Lower leg skin (tissue), 4 donors: ENCODE measurements at regions not wholly inside any gene's neighbourhood (a gene's known extent, or its start where the extent isn't known, plus 50 kb on each side); places are given as distances from the start of the nearest gene placed in this dataset.
"Not testable (repeated sequence)": the region's sequence is repeated elsewhere in the genome, so short reads cannot be mapped to it uniquely, and the experiment has no call there.

Source experiments
- DNase-seq, 2 donors: peaks; one replicate each; pipeline ENCODE4 v3.0.0-alpha.2; 2019; ENCODE audit warnings: low spot score in 2 of 2
- H3K4me3 ChIP-seq: fragments of 200-600 bp; sonication (generic); 2 replicates; pipeline ENCODE4 v1.5.1; 2017; ENCODE audit warnings: mild to moderate bottlenecking, low read depth; ENCODE audit not compliant: poor library complexity, severe bottlenecking
- CTCF ChIP-seq, 3 donors: fragments of 450-650 bp; IDR thresholded peaks; one replicate each; pipeline ENCODE4 v1.5.1; 2016; ENCODE audit warnings: antibody characterized with exemption in 3 of 3, mild to moderate bottlenecking in 3 of 3, moderate library complexity in 2 of 3
- POLR2A ChIP-seq, 2 donors: fragments of 450-650 bp; IDR thresholded peaks; one replicate each; pipeline ENCODE4 v1.6.1; 2016 to 2017; ENCODE audit warnings: antibody characterized with exemption in 2 of 2, mild to moderate bottlenecking in 1 of 2, moderate library complexity in 1 of 2
- WGBS, 2 donors: methylation state at CpG; one replicate each; pipeline ENCODE4 v1.1.5; 2018; 5-methylcytosine and 5-hydroxymethylcytosine counted together
- intact Hi-C: fragments of 100-400 bp; cut with DNase I; formaldehyde crosslinking; loops from one replicate; pipeline ENCODE4 v1.15.0; 2023; ENCODE audit warnings: low total_unique reads

- intact Hi-C loops = no loop called here
- 63 to 69% methylated on average over 5 of the region's 5 CpGs for WGBS, 2 donors
Observed at GRCh38 chr13:18977857-18978256, 203.8 kb downstream of the TUBA3C start.

GRCh38 chr13:18971576-18972219 lies 209.9 kb downstream of the TUBA3C start:
- DNase-seq = no peak
- no peak for TF ChIP-seq POLR2A (IDR thresholded peaks at IDR 0.05)
- TF ChIP-seq CTCF (IDR thresholded peaks at IDR 0.05) = no peak
- intact Hi-C loops = no loop called here
- H3K4me3 ChIP-seq = no peak overlapping the region
- 70 to 75% methylated on average over 4 of the region's 4 CpGs for WGBS, 2 donors

More at GRCh38 chr13:18977857-18978256, 203.8 kb downstream of the TUBA3C start:
- no peak for TF ChIP-seq CTCF (IDR thresholded peaks at IDR 0.05)
- no peak for TF ChIP-seq POLR2A (IDR thresholded peaks at IDR 0.05)
- DNase-seq = no peak
- H3K4me3 ChIP-seq = no peak overlapping the region

- DNase-seq = no peak
- 78 to 80% methylated on average over 12 to 14 of the region's 14 CpGs for WGBS, 2 donors
- H3K4me3 ChIP-seq = no peak overlapping the region
- no peak for TF ChIP-seq CTCF (IDR thresholded peaks at IDR 0.05)
- no peak for TF ChIP-seq POLR2A (IDR thresholded peaks at IDR 0.05)
- intact Hi-C loops = no loop called here
Observed at GRCh38 chr13:18965347-18965855, 216.2 kb downstream of the TUBA3C start.

- intact Hi-C loops = no loop called here
- WGBS, 2 donors = 78 to 79% methylated on average over 10 to 11 of the region's 11 CpGs
- TF ChIP-seq POLR2A (IDR thresholded peaks at IDR 0.05) = no peak
- no peak for TF ChIP-seq CTCF (IDR thresholded peaks at IDR 0.05)
- DNase-seq = no peak
- no peak overlapping the region for H3K4me3 ChIP-seq
Observed at GRCh38 chr13:18964942-18965341, 216.7 kb downstream of the TUBA3C start.

GRCh38 chr13:18963684-18964083 lies 217.9 kb downstream of the TUBA3C start:
- WGBS, 2 donors = 57 to 64% methylated on average over 9 to 10 of the region's 10 CpGs

GRCh38 chr13:18962168-18962734 lies 219.4 kb downstream of the TUBA3C start:
- intact Hi-C loops = no loop called here
- no peak for DNase-seq
- no peak overlapping the region for H3K4me3 ChIP-seq
- no peak for TF ChIP-seq CTCF (IDR thresholded peaks at IDR 0.05)
- TF ChIP-seq POLR2A (IDR thresholded peaks at IDR 0.05) = no peak
- 82 to 83% methylated on average over 15 to 16 of the region's 16 CpGs for WGBS, 2 donors

More at GRCh38 chr13:18963684-18964083, 217.9 kb downstream of the TUBA3C start:
- intact Hi-C loops, H3K4me3 ChIP-seq, DNase-seq: not testable (repeated sequence)
